ENCODE measurements at regions not wholly inside any gene's neighbourhood (a gene's known extent, or its start where the extent isn't known, plus 50 kb on each side); places are given as distances from the start of the nearest gene placed in this dataset.

GRCh38 chr15:70291305-70292075 is 193.8 kb upstream of the TLE3 start:
- no peak for DNase-seq

- no peak for DNase-seq
These were observed 193.0 kb upstream of the TLE3 start for GRCh38 chr15:70290708-70291107.

GRCh38 chr15:70289191-70289955 is 191.7 kb upstream of the TLE3 start:
- no peak for DNase-seq

GRCh38 chr15:70286113-70286806 is 188.5 kb upstream of the TLE3 start:
- no peak for DNase-seq

GRCh38 chr15:70284438-70285214 is 186.9 kb upstream of the TLE3 start:
- no peak for DNase-seq

GRCh38 chr15:70283511-70283910 is 185.8 kb upstream of the TLE3 start:
- no peak for DNase-seq

GRCh38 chr15:70281811-70282307 is 184.1 kb upstream of the TLE3 start:
- no peak for DNase-seq

- DNase-seq = no peak
These were observed 183.6 kb upstream of the TLE3 start for GRCh38 chr15:70281261-70281810.

GRCh38 chr15:70280781-70281180 is 183.1 kb upstream of the TLE3 start:
- DNase-seq = no peak

GRCh38 chr15:70279096-70279495 is 181.4 kb upstream of the TLE3 start:
- no peak for DNase-seq

- DNase-seq = no peak
These were observed 180.9 kb upstream of the TLE3 start for GRCh38 chr15:70278644-70279043.

GRCh38 chr15:70277556-70277955 is 179.8 kb upstream of the TLE3 start:
- no peak for DNase-seq

GRCh38 chr15:70276401-70276800 is 178.7 kb upstream of the TLE3 start:
- no peak for DNase-seq

GRCh38 chr15:70275461-70276138 is 177.9 kb upstream of the TLE3 start:
- DNase-seq = no peak

GRCh38 chr15:70274908-70275307 is 177.2 kb upstream of the TLE3 start:
- DNase-seq = no peak

GRCh38 chr15:70274255-70274880 is 176.7 kb upstream of the TLE3 start:
- no peak for DNase-seq

GRCh38 chr15:70273808-70274207 is 176.1 kb upstream of the TLE3 start:
- DNase-seq = no peak

- DNase-seq = no peak
These were observed 175.0 kb upstream of the TLE3 start for GRCh38 chr15:70272565-70273355.

GRCh38 chr15:70271422-70272088 is 173.8 kb upstream of the TLE3 start:
- DNase-seq = no peak

GRCh38 chr15:70270752-70271111 is 173.0 kb upstream of the TLE3 start:
- no peak for DNase-seq

Data from activated CD4-positive, alpha-beta T cell treated with anti-CD3 and anti-CD28 coated beads for 4 hours (primary cell).